ENCODE measurements at regions not wholly inside any gene's neighbourhood (a gene's known extent, or its start where the extent isn't known, plus 50 kb on each side); places are given as distances from the start of the nearest gene placed in this dataset.

DNA sequence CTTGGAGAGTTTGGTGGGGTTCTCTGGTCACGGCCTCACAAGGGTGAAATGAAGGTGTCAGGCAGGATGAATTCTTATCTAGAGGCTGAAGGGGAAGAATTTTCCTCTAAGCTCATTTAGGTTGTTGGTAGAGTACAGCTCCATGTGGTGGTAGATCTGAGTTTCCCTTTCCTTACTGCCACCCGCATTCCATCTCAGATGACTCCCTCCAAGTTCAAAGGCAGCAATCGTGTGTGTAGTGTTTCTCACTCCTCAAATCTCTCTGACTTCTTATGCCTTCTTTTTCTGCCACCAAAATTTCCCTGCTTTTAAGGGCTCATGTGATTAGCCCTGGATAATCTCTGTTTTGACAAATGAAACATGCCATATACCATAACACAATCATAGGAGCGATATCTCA, 135.5 kb upstream of the MYOCD start:
- H3K23ac ChIP-seq (ENCODE audit: insufficient read length, low read depth, low read length): no peak overlapping the region
- no peaks in the 10 kb centered on the region for H3K4me1 ChIP-seq (ENCODE audit: insufficient read depth, low read length)
- peaks cover 4 to 8% of the 10 kb centered on the region in 2 experiments for H3K4me1 Mint-ChIP-seq

More for the DNA sequence above, 135.5 kb upstream of the MYOCD start:
- Histone ChIP-seq H2BK120ac (ENCODE audit: low read depth, low read length, poor library complexity, severe bottlenecking) (no peak overlapping the region), H3K56ac (ENCODE audit: insufficient read length, low read depth, low read length) (no peak overlapping the region), H3K27ac (ENCODE audit: insufficient read length, low read depth, low read length) (no peak overlapping the region), H3K9ac (ENCODE audit: extremely low read depth, insufficient read length, low read length) (no peak overlapping the region), H3K14ac (ENCODE audit: insufficient read depth, low read length) (no peak overlapping the region), H2BK20ac (ENCODE audit: low read depth, low read length, poor library complexity, severe bottlenecking) (no peak overlapping the region), H2AFZ (ENCODE audit: low read length) (no peak overlapping the region), H4K5ac (ENCODE audit: insufficient read length, low read depth, low read length) (no peak overlapping the region), H4K8ac (replicated peaks; ENCODE audit: insufficient read length, low read depth, low read length) (no peak overlapping the region), H3K27me3 (ENCODE audit: insufficient read depth, low read length) (no peaks in the 10 kb centered on the region), H2AK5ac (ENCODE audit: insufficient read length, low read length) (no peak overlapping the region), H4K91ac (ENCODE audit: insufficient read length, low read depth, low read length) (no peak overlapping the region), H2BK12ac (ENCODE audit: insufficient read length, low read depth, low read length) (no peak overlapping the region), H3K4me2 (ENCODE audit: insufficient read depth, insufficient read length, low read length) (no peak overlapping the region), H3K18ac (ENCODE audit: insufficient read length, low read depth, low read length) (no peak overlapping the region), H3K9me3 (ENCODE audit: control insufficient read depth, low read depth, low read length) (no peaks in the 10 kb centered on the region), H3K4ac (ENCODE audit: low read depth, low read length) (no peak overlapping the region), H3K79me2 (ENCODE audit: insufficient read depth, low read length) (no peaks in the 10 kb centered on the region), H4K20me1 (ENCODE audit: control insufficient read depth, insufficient read depth, insufficient read length) (no peaks in the 10 kb centered on the region), H2BK15ac (ENCODE audit: low read depth, low read length) (no peak overlapping the region), H3K23me2 (ENCODE audit: insufficient read length, low read depth, low read length, poor library complexity, severe bottlenecking) (no peaks in the 10 kb centered on the region), H3K79me1 (ENCODE audit: insufficient read depth, low read depth, low read length, poor library complexity, severe bottlenecking) (no peaks in the 10 kb centered on the region), H3T11ph (ENCODE audit: low read length) (no peak overlapping the region), H2BK5ac (ENCODE audit: insufficient read length, low read length) (no peak overlapping the region)
- H3K27me3 Mint-ChIP-seq (ENCODE audit: low read depth): no peaks in the 10 kb centered on the region
- no peak for DNase-seq
- TF ChIP-seq, protein P1, sequence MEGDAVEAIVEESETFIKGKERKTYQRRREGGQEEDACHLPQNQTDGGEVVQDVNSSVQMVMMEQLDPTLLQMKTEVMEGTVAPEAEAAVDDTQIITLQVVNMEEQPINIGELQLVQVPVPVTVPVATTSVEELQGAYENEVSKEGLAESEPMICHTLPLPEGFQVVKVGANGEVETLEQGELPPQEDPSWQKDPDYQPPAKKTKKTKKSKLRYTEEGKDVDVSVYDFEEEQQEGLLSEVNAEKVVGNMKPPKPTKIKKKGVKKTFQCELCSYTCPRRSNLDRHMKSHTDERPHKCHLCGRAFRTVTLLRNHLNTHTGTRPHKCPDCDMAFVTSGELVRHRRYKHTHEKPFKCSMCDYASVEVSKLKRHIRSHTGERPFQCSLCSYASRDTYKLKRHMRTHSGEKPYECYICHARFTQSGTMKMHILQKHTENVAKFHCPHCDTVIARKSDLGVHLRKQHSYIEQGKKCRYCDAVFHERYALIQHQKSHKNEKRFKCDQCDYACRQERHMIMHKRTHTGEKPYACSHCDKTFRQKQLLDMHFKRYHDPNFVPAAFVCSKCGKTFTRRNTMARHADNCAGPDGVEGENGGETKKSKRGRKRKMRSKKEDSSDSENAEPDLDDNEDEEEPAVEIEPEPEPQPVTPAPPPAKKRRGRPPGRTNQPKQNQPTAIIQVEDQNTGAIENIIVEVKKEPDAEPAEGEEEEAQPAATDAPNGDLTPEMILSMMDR (conservative IDR thresholded peaks at IDR 0.05): no peak
- WGBS (ENCODE audit: extremely low coverage, insufficient read length, low lambda C conversion rate): no CpG with 5 or more reads among the region's 4 CpGs
- H3K36me3 Mint-ChIP-seq (ENCODE audit: insufficient read depth in 1 of 3, low read depth in 3 of 3): no peaks in the 10 kb centered on the region
- H3K9me3 Mint-ChIP-seq: no peaks in the 10 kb centered on the region
- no peak overlapping the region for H3K27ac Mint-ChIP-seq
- no peak overlapping the region for H3K4me3 Mint-ChIP-seq

Data from H9 (cell line).